ENCODE measurements at regions not wholly inside any gene's neighbourhood (a gene's known extent, or its start where the extent isn't known, plus 50 kb on each side); places are given as distances from the start of the nearest gene placed in this dataset.

DNA sequence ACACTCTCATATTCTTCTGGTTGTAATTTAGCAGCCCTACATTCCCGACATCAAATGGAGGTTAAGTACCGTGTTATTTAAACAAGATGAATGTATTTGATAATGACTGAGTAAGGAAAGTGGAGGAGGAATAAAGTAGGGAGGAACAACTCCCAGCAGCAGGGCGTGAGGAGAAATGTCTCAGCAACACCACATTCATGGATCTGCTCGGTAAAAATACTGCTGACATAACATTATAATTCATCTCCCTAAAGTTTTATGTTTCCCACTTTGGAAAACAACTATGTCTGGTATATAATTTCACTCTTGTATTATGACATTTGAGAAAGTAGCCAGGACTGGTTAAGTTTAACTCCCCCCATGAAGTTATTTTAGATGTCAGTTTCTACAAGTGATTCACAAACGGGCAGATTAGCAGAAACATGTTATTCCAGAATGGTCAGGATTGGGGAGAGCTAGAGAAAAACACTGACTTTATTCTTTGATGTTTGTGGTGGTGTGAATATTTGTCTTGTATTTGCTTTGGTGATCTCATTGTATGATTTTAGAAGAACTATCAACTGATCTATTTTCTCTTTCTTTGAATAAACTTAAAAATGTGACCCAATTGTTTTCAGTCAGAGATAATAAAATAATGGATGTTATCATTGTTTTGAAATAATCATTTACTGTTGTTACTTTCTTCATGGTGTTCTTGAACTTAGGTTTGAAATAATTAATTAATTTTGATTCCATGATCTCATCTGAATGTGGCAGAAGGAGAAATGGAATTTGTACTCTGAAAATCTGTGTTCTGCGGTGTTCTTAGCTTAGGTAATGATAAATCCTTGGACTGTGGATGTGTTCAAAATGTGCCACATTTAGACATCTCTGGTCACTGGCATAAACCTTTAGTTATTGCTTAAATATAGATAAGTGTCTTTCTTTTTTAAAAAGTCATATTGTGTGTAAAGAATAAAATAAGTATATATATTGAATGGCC lies 303.6 kb upstream of the ZNF608 start:
- 92 to 97% methylated on average over 5 to 6 of the region's 6 CpGs for WGBS, 2 experiments
- Histone ChIP-seq H3K9me3 (ENCODE audit: control insufficient read depth, low read length) (no peaks in the 10 kb centered on the region), H3K27me3 (ENCODE audit: control insufficient read depth, insufficient read depth, low read length, poor library complexity, severe bottlenecking) (no peaks in the 10 kb centered on the region), H3K36me3 (ENCODE audit: control insufficient read depth, insufficient read depth, low read length) (no peaks in the 10 kb centered on the region), H3K27ac (ENCODE audit: insufficient read depth, low read depth, low read length, poor library complexity, severe bottlenecking) (no peak overlapping the region), H3K4me3 (ENCODE audit: insufficient read depth, low read depth, low read length) (no peak overlapping the region), H3K4me1 (ENCODE audit: control insufficient read depth, insufficient read depth, low read length) (no peaks in the 10 kb centered on the region)

DNA sequence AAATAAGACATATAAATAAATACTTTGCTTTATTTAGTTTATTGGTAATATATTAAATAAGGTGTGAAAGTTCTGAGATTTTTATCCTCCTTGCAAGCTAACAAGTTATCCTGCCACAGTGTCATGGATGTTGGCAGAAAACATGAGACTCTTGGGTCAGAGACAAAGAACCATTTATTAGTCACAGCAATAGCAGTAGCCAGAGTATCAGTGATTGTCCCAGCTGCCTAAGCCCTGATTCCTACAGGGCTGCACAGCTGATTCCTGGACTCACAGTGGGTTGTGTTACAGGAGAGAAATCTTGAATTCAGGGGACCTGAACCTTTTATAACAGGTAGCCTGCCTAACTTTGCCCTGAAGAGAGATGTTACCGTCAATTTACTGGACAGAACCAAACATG lies 304.5 kb upstream of the ZNF608 start:
- H3K4me3 ChIP-seq (ENCODE audit: insufficient read depth, low read depth, low read length) = no peak overlapping the region
- no peaks in the 10 kb centered on the region for H3K27me3 ChIP-seq (ENCODE audit: control insufficient read depth, insufficient read depth, low read length, poor library complexity, severe bottlenecking)
- no peaks in the 10 kb centered on the region for H3K4me1 ChIP-seq (ENCODE audit: control insufficient read depth, insufficient read depth, low read length)
- H3K27ac ChIP-seq (ENCODE audit: insufficient read depth, low read depth, low read length, poor library complexity, severe bottlenecking) = no peak overlapping the region
- WGBS, 2 experiments = 90 to 100% methylated on average over 1 of the region's 1 CpG
- no peaks in the 10 kb centered on the region for H3K9me3 ChIP-seq (ENCODE audit: control insufficient read depth, low read length)
- no peaks in the 10 kb centered on the region for H3K36me3 ChIP-seq (ENCODE audit: control insufficient read depth, insufficient read depth, low read length)

GRCh38 chr5:125052584-125052983 lies 306.1 kb upstream of the ZNF608 start:
- Histone ChIP-seq H3K4me3 (ENCODE audit: insufficient read depth, low read depth, low read length) (no peak overlapping the region), H3K27me3 (ENCODE audit: control insufficient read depth, insufficient read depth, low read length, poor library complexity, severe bottlenecking) (no peaks in the 10 kb centered on the region), H3K9me3 (ENCODE audit: control insufficient read depth, low read length) (no peaks in the 10 kb centered on the region), H3K36me3 (ENCODE audit: control insufficient read depth, insufficient read depth, low read length) (no peaks in the 10 kb centered on the region), H3K4me1 (ENCODE audit: control insufficient read depth, insufficient read depth, low read length) (peaks cover 10% of the 10 kb centered on the region), H3K27ac (ENCODE audit: insufficient read depth, low read depth, low read length, poor library complexity, severe bottlenecking) (no peak overlapping the region)
- 82 to 85% methylated on average over 7 of the region's 7 CpGs for WGBS, 2 experiments

DNA sequence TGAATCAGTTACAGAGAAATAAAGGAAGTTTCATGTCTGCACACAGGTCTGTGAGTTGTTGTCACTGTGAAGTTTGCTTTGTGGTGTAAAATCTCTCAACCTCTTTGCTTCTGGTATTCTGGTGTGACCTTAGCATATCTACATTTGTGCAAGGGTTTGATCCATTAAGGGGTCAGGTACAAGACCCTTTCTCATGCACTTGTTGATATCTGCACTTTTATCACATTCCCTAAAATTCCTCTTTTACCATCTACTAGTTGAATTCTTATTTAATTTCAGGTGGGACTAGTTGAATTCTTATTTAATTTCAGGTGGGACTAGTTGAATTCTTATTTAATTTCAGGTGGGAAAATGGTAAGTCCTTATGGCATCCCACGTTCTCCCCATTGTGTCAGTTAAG lies 306.7 kb upstream of the ZNF608 start:
- 88 to 89% methylated on average over 1 of the region's 1 CpG for WGBS, 2 experiments
- no peaks in the 10 kb centered on the region for H3K27me3 ChIP-seq (ENCODE audit: control insufficient read depth, insufficient read depth, low read length, poor library complexity, severe bottlenecking)
- H3K9me3 ChIP-seq (ENCODE audit: control insufficient read depth, low read length) = no peaks in the 10 kb centered on the region
- no peak overlapping the region for H3K27ac ChIP-seq (ENCODE audit: insufficient read depth, low read depth, low read length, poor library complexity, severe bottlenecking)
- H3K4me3 ChIP-seq (ENCODE audit: insufficient read depth, low read depth, low read length) = no peak overlapping the region
- no peaks in the 10 kb centered on the region for H3K36me3 ChIP-seq (ENCODE audit: control insufficient read depth, insufficient read depth, low read length)
- H3K4me1 ChIP-seq (ENCODE audit: control insufficient read depth, insufficient read depth, low read length) = peaks cover 16% of the 10 kb centered on the region

GRCh38 chr5:125054146-125054545 lies 307.7 kb upstream of the ZNF608 start:
- no peak overlapping the region for H3K4me3 ChIP-seq (ENCODE audit: insufficient read depth, low read depth, low read length)
- H3K27ac ChIP-seq (ENCODE audit: insufficient read depth, low read depth, low read length, poor library complexity, severe bottlenecking) = no peak overlapping the region
- 89 to 93% methylated on average over 4 of the region's 4 CpGs for WGBS, 2 experiments
- H3K27me3 ChIP-seq (ENCODE audit: control insufficient read depth, insufficient read depth, low read length, poor library complexity, severe bottlenecking) = no peaks in the 10 kb centered on the region
- peaks cover 25% of the 10 kb centered on the region for H3K4me1 ChIP-seq (ENCODE audit: control insufficient read depth, insufficient read depth, low read length)
- H3K9me3 ChIP-seq (ENCODE audit: control insufficient read depth, low read length) = no peaks in the 10 kb centered on the region
- H3K36me3 ChIP-seq (ENCODE audit: control insufficient read depth, insufficient read depth, low read length) = no peaks in the 10 kb centered on the region

- 51 to 65% methylated on average over 6 of the region's 6 CpGs for WGBS, 2 experiments
- Histone ChIP-seq H3K27ac (ENCODE audit: insufficient read depth, low read depth, low read length, poor library complexity, severe bottlenecking) (no peak overlapping the region), H3K36me3 (ENCODE audit: control insufficient read depth, insufficient read depth, low read length) (no peaks in the 10 kb centered on the region)
Measured at GRCh38 chr5:125056671-125057485, 310.4 kb upstream of the ZNF608 start.

GRCh38 chr5:125057912-125058826 lies 311.7 kb upstream of the ZNF608 start:
- Histone ChIP-seq H3K27ac (ENCODE audit: insufficient read depth, low read depth, low read length, poor library complexity, severe bottlenecking) (no peak overlapping the region), H3K36me3 (ENCODE audit: control insufficient read depth, insufficient read depth, low read length) (no peaks in the 10 kb centered on the region), H3K27me3 (ENCODE audit: control insufficient read depth, insufficient read depth, low read length, poor library complexity, severe bottlenecking) (no peaks in the 10 kb centered on the region), H3K4me3 (ENCODE audit: insufficient read depth, low read depth, low read length) (no peak overlapping the region), H3K4me1 (ENCODE audit: control insufficient read depth, insufficient read depth, low read length) (peaks cover 38% of the 10 kb centered on the region), H3K9me3 (ENCODE audit: control insufficient read depth, low read length) (no peaks in the 10 kb centered on the region)
- 77 to 86% methylated on average over 5 to 9 of the region's 9 CpGs for WGBS, 2 experiments

More at GRCh38 chr5:125056671-125057485, 310.4 kb upstream of the ZNF608 start:
- peaks cover 38% of the 10 kb centered on the region for H3K4me1 ChIP-seq (ENCODE audit: control insufficient read depth, insufficient read depth, low read length)
- no peak overlapping the region for H3K4me3 ChIP-seq (ENCODE audit: insufficient read depth, low read depth, low read length)
- H3K27me3 ChIP-seq (ENCODE audit: control insufficient read depth, insufficient read depth, low read length, poor library complexity, severe bottlenecking) = no peaks in the 10 kb centered on the region
- no peaks in the 10 kb centered on the region for H3K9me3 ChIP-seq (ENCODE audit: control insufficient read depth, low read length)

GRCh38 chr5:125059255-125060002 lies 313.0 kb upstream of the ZNF608 start:
- Histone ChIP-seq H3K27me3 (ENCODE audit: control insufficient read depth, insufficient read depth, low read length, poor library complexity, severe bottlenecking) (no peaks in the 10 kb centered on the region), H3K4me1 (ENCODE audit: control insufficient read depth, insufficient read depth, low read length) (peaks cover 40% of the 10 kb centered on the region), H3K36me3 (ENCODE audit: control insufficient read depth, insufficient read depth, low read length) (no peaks in the 10 kb centered on the region), H3K9me3 (ENCODE audit: control insufficient read depth, low read length) (no peaks in the 10 kb centered on the region), H3K4me3 (ENCODE audit: insufficient read depth, low read depth, low read length) (no peak overlapping the region), H3K27ac (ENCODE audit: insufficient read depth, low read depth, low read length, poor library complexity, severe bottlenecking) (peak overlapping the region; percentile 69)
- WGBS, 2 experiments = 19 to 22% methylated on average over 4 of the region's 4 CpGs

DNA sequence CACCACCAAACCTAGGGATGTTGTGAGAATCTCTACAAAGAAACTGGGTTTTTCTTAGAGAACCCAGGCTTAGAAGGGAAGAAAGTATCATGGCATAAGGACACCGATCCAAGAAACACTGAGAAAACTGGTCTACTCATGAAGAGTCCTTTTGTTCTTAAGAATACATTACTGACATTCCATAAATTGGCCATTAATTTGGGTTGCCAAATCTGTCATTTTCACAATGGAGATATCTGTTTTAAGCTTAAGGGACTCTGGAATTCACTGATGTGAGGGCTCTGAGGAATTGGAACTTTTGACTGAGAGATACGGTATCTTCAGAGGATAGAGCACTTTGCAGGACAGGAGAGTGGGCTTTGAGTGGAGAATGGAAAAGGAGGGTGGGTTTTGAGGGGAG lies 315.3 kb upstream of the ZNF608 start:
- 93 to 94% methylated on average over 2 of the region's 2 CpGs for WGBS, 2 experiments

More for the DNA sequence above, 315.3 kb upstream of the ZNF608 start:
- Histone ChIP-seq H3K4me1 (ENCODE audit: control insufficient read depth, insufficient read depth, low read length) (peaks cover 49% of the 10 kb centered on the region), H3K36me3 (ENCODE audit: control insufficient read depth, insufficient read depth, low read length) (no peaks in the 10 kb centered on the region), H3K27ac (ENCODE audit: insufficient read depth, low read depth, low read length, poor library complexity, severe bottlenecking) (no peak overlapping the region), H3K9me3 (ENCODE audit: control insufficient read depth, low read length) (no peaks in the 10 kb centered on the region), H3K27me3 (ENCODE audit: control insufficient read depth, insufficient read depth, low read length, poor library complexity, severe bottlenecking) (no peaks in the 10 kb centered on the region), H3K4me3 (ENCODE audit: insufficient read depth, low read depth, low read length) (no peak overlapping the region)

Measured in ectodermal cell (in vitro differentiated cells).